HPDE6-E6E7 (cell line): ENCODE measurements at regions not wholly inside any gene's neighbourhood (a gene's known extent, or its start where the extent isn't known, plus 50 kb on each side); places are given as distances from the start of the nearest gene placed in this dataset.
"Not testable (repeated sequence)": the region's sequence is repeated elsewhere in the genome, so short reads cannot be mapped to it uniquely, and the experiment has no call there.

Experiments
- DNase-seq: peaks from one replicate; pipeline ENCODE4 v3.0.0; 2011; ENCODE audit warnings: missing footprints; ENCODE audit errors: extremely low spot score

- DNase-seq: no peak
Measured at GRCh38 chr13:99777873-99778272, 193.7 kb downstream of the ZIC5 start.

GRCh38 chr13:99774644-99775043 lies 196.9 kb downstream of the ZIC5 start:
- no peak for DNase-seq

- DNase-seq: no peak
Measured at GRCh38 chr13:99768986-99769385, 202.6 kb downstream of the ZIC5 start.

GRCh38 chr13:99766641-99767045 lies 204.9 kb downstream of the ZIC5 start:
- DNase-seq: no peak

GRCh38 chr13:99765869-99766268 lies 205.7 kb downstream of the ZIC5 start:
- DNase-seq: no peak

GRCh38 chr13:99760456-99760855 lies 211.1 kb downstream of the ZIC5 start:
- no peak for DNase-seq

- DNase-seq: no peak
Measured at GRCh38 chr13:99759163-99759552, 212.4 kb downstream of the ZIC5 start.

- no peak for DNase-seq
Measured at GRCh38 chr13:99758460-99759162, 213.0 kb downstream of the ZIC5 start.

- DNase-seq: no peak
Measured at GRCh38 chr13:99757756-99758459, 213.7 kb downstream of the ZIC5 start.

GRCh38 chr13:99756281-99756680 lies 215.3 kb downstream of the ZIC5 start:
- DNase-seq: no peak

GRCh38 chr13:99754750-99755149 lies 216.8 kb downstream of the ZIC5 start:
- not testable (repeated sequence) for DNase-seq

- no peak for DNase-seq
Measured at GRCh38 chr13:99752373-99752772, 219.2 kb downstream of the ZIC5 start.

- DNase-seq: no peak
Measured at GRCh38 chr13:99751517-99752199, 219.9 kb downstream of the ZIC5 start.

GRCh38 chr13:99750951-99751350 lies 220.6 kb downstream of the ZIC5 start:
- DNase-seq: no peak

GRCh38 chr13:99749271-99750019 lies 222.1 kb downstream of the ZIC5 start:
- no peak for DNase-seq

- no peak for DNase-seq
Measured at GRCh38 chr13:99747403-99747710, 224.2 kb downstream of the ZIC5 start.

- no peak for DNase-seq
Measured at GRCh38 chr13:99746637-99747402, 224.7 kb downstream of the ZIC5 start.

GRCh38 chr13:99743094-99743493 lies 228.5 kb downstream of the ZIC5 start:
- no peak for DNase-seq

GRCh38 chr13:99741960-99742359 lies 229.6 kb downstream of the ZIC5 start:
- DNase-seq: no peak

- no peak for DNase-seq
Measured at GRCh38 chr13:99740251-99740979, 231.2 kb downstream of the ZIC5 start.

- DNase-seq: no peak
Measured at GRCh38 chr13:99738626-99739025, 232.9 kb downstream of the ZIC5 start.
